ENCODE measurements at regions not wholly inside any gene's neighbourhood (a gene's known extent, or its start where the extent isn't known, plus 50 kb on each side); places are given as distances from the start of the nearest gene placed in this dataset.

DNA sequence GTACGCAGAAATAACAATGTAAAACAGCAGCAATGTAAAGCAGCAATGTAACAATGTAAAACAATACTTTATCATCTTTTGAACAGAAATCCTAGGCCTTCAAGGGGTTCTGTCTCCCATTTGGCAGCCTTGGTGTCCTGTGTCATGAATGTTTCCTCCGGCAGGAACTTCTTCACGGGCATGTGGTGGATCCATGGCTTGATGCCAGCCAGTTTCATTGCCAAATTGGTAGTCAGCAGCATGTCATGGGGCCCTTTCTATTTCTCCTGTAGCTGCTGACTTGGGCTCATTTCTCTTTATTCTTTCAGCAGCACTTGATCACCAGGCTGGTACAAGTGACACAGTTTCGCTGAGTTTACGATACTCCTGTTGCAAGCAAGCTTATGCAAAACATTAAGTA is 275.3 kb downstream of the HTR1A start:
- TF ChIP-seq EZH2 (IDR thresholded peaks at IDR 0.05) = no peak
- no peak for TF ChIP-seq POLR2AphosphoS5 (IDR thresholded peaks at IDR 0.05; ENCODE audit: borderline replicate concordance, low read depth, low read length)
- TF ChIP-seq FOXP2 (optimal IDR thresholded peaks at IDR 0.05; ENCODE audit: control extremely low read depth, extremely low read length, insufficient read depth) = no peak

Data from SK-N-MC (cell line).